Fibroblast of peridontal ligament (primary cell): ENCODE measurements at regions not wholly inside any gene's neighbourhood (a gene's known extent, or its start where the extent isn't known, plus 50 kb on each side); places are given as distances from the start of the nearest gene placed in this dataset.

Source experiments
- DNase-seq: peaks from one replicate; pipeline ENCODE4 v3.0.0-alpha.2; 2010; ENCODE audit errors: extremely low read depth

GRCh38 chr20:19807946-19808330 is 49.9 kb downstream of the RIN2 start:
- DNase-seq: peak; percentile 59

- no peak for DNase-seq
These were observed 50.4 kb downstream of the RIN2 start for GRCh38 chr20:19808498-19808897.

- no peak for DNase-seq
These were observed 51.4 kb downstream of the RIN2 start for GRCh38 chr20:19809505-19809904.

- no peak for DNase-seq
These were observed 53.2 kb downstream of the RIN2 start for GRCh38 chr20:19811231-19811630.

- DNase-seq: peak; percentile 23
These were observed 54.0 kb downstream of the RIN2 start for GRCh38 chr20:19812056-19812455.

GRCh38 chr20:19812696-19813095 is 54.6 kb downstream of the RIN2 start:
- no peak for DNase-seq

GRCh38 chr20:19813846-19814640 is 56.0 kb downstream of the RIN2 start:
- peak; percentile 57 for DNase-seq

GRCh38 chr20:19815553-19815991 is 57.5 kb downstream of the RIN2 start:
- DNase-seq: peak; percentile 99

GRCh38 chr20:19816386-19816785 is 58.3 kb downstream of the RIN2 start:
- DNase-seq: no peak

GRCh38 chr20:19817017-19817416 is 59.0 kb downstream of the RIN2 start:
- peak; percentile 74 for DNase-seq

GRCh38 chr20:19819149-19819548 is 61.1 kb downstream of the RIN2 start:
- no peak for DNase-seq

- no peak for DNase-seq
These were observed 62.6 kb downstream of the RIN2 start for GRCh38 chr20:19820555-19821211.

- DNase-seq: no peak
These were observed 63.5 kb downstream of the RIN2 start for GRCh38 chr20:19821606-19822005.

- peak; percentile 52 for DNase-seq
These were observed 65.2 kb downstream of the RIN2 start for GRCh38 chr20:19823216-19823615.

- DNase-seq: no peak
These were observed 65.9 kb downstream of the RIN2 start for GRCh38 chr20:19823971-19824370.

- no peak for DNase-seq
These were observed 66.8 kb downstream of the RIN2 start for GRCh38 chr20:19824861-19825260.

- no peak for DNase-seq
These were observed 68.3 kb downstream of the RIN2 start for GRCh38 chr20:19826179-19826914.

- DNase-seq: no peak
These were observed 69.8 kb downstream of the RIN2 start for GRCh38 chr20:19827818-19828217.

- DNase-seq: no peak
These were observed 70.2 kb downstream of the RIN2 start for GRCh38 chr20:19828232-19828631.

GRCh38 chr20:19830211-19830785 is 72.2 kb downstream of the RIN2 start:
- no peak for DNase-seq

- no peak for DNase-seq
These were observed 74.8 kb downstream of the RIN2 start for GRCh38 chr20:19832875-19833274.

GRCh38 chr20:19833395-19833794 is 75.3 kb downstream of the RIN2 start:
- no peak for DNase-seq
